ENCODE measurements at regions not wholly inside any gene's neighbourhood (a gene's known extent, or its start where the extent isn't known, plus 50 kb on each side); places are given as distances from the start of the nearest gene placed in this dataset.

- TF ChIP-seq ZNF639 (tag by site-specific recombination; IDR thresholded peaks at IDR 0.05), result no peak
Observed at GRCh38 chr15:27686369-27686768, 412.7 kb downstream of the OCA2 start (continued).

- no peak for TF ChIP-seq ZNF433 (tag by site-specific recombination; IDR thresholded peaks at IDR 0.05; ENCODE audit: low read depth)
- TF ChIP-seq ZFP69B (tag by site-specific recombination; IDR thresholded peaks at IDR 0.05), result no peak
- no peak for TF ChIP-seq SP2 (tag by site-specific recombination; IDR thresholded peaks at IDR 0.05)
- no peak for TF ChIP-seq ZNF670 (tag by site-specific recombination; IDR thresholded peaks at IDR 0.05; ENCODE audit: low read depth)
- TF ChIP-seq ZFP3 (tag by site-specific recombination; IDR thresholded peaks at IDR 0.05; ENCODE audit: low read depth), result no peak
- Histone ChIP-seq H3K36me3 (ENCODE audit: control insufficient read depth in 2 of 2, insufficient read depth in 1 of 2, low read length in 2 of 2) (no peaks in the 10 kb centered on the region), H3K4me1 (ENCODE audit: control insufficient read depth, insufficient read depth, low read length) (no peaks in the 10 kb centered on the region), H3K9me3 (ENCODE audit: control insufficient read depth, insufficient read depth, low read depth, low read length) (no peaks in the 10 kb centered on the region), H3K4me3 (ENCODE audit: low read depth, low read length) (no peak overlapping the region), H3K27ac (ENCODE audit: extremely low read depth, low read depth, low read length) (no peak overlapping the region)
- ChIA-PET CTCF (no interaction called here), POLR2A (no interaction called here)
Observed at GRCh38 chr15:27685644-27686043, 413.5 kb downstream of the OCA2 start.

GRCh38 chr15:27683121-27683520 lies 416.0 kb downstream of the OCA2 start:
- Histone ChIP-seq H3K4me3 (ENCODE audit: low read depth, low read length) (no peak overlapping the region), H3K27ac (ENCODE audit: extremely low read depth, low read depth, low read length) (no peak overlapping the region), H3K9me3 (ENCODE audit: control insufficient read depth, insufficient read depth, low read depth, low read length) (no peaks in the 10 kb centered on the region), H3K36me3 (ENCODE audit: control insufficient read depth in 2 of 2, insufficient read depth in 1 of 2, low read length in 2 of 2) (no peaks in the 10 kb centered on the region), H3K4me1 (ENCODE audit: control insufficient read depth, insufficient read depth, low read length) (no peaks in the 10 kb centered on the region)
- POLR2A ChIA-PET, result no interaction called here
- TF ChIP-seq PRDM2 (tag by site-specific recombination; IDR thresholded peaks at IDR 0.05; ENCODE audit: borderline replicate concordance) (no peak), ELK4 (IDR thresholded peaks at IDR 0.05; ENCODE audit: borderline replicate concordance, low read depth, low read length) (no peak)
- CTCF ChIA-PET, result interaction anchor here (0.6 kb wide), 1 partner anchor 110 kb away, joined by 4 read pairs; no protein-coding TSS in a partner anchor

- no peaks in the 10 kb centered on the region for H3K4me1 ChIP-seq (ENCODE audit: control insufficient read depth, insufficient read depth, low read length)
- ChIA-PET POLR2A (no interaction called here), CTCF (interaction anchor here (0.6 kb wide), 1 partner anchor 842 kb away, joined by 3 read pairs; no protein-coding TSS in a partner anchor)
- no peaks in the 10 kb centered on the region for H3K9me3 ChIP-seq (ENCODE audit: control insufficient read depth, insufficient read depth, low read depth, low read length)
- no peaks in the 10 kb centered on the region for H3K36me3 ChIP-seq (ENCODE audit: control insufficient read depth in 2 of 2, insufficient read depth in 1 of 2, low read length in 2 of 2)
- H3K4me3 ChIP-seq (ENCODE audit: low read depth, low read length), result no peak overlapping the region
- no peak overlapping the region for H3K27ac ChIP-seq (ENCODE audit: extremely low read depth, low read depth, low read length)
- TF ChIP-seq ZBTB8A (tag by site-specific recombination; IDR thresholded peaks at IDR 0.05) (no peak), ZNF571 (tag by site-specific recombination; IDR thresholded peaks at IDR 0.05) (no peak), ZNF175 (tag by site-specific recombination; IDR thresholded peaks at IDR 0.05) (no peak), ZNF704 (tag by site-specific recombination; IDR thresholded peaks at IDR 0.05) (no peak), GLI2 (tag by site-specific recombination; IDR thresholded peaks at IDR 0.05; ENCODE audit: borderline replicate concordance, low read depth) (no peak), ZNF16 (tag by site-specific recombination; IDR thresholded peaks at IDR 0.05; ENCODE audit: low read depth) (no peak), ZNF692 (tag by site-specific recombination; IDR thresholded peaks at IDR 0.05) (no peak), ZNF530 (tag by site-specific recombination; IDR thresholded peaks at IDR 0.05; ENCODE audit: low read depth) (no peak), HIC1 (tag by site-specific recombination; IDR thresholded peaks at IDR 0.05) (no peak)
Observed at GRCh38 chr15:27681038-27681437, 418.1 kb downstream of the OCA2 start.

Data from HEK293 (cell line).